H1 (cell line): ENCODE measurements at regions not wholly inside any gene's neighbourhood (a gene's known extent, or its start where the extent isn't known, plus 50 kb on each side); places are given as distances from the start of the nearest gene placed in this dataset.

Source experiments
- CTCF ChIA-PET: fragments of 300-600 bp; sonication (Branson Sonifier 250); formaldehyde crosslinking; loops from one replicate; lab custom pipeline; 2021; ENCODE audit not compliant: partially characterized antibody; lab: Charles Lee
- POLR2A ChIA-PET: fragments of 300-600 bp; sonication (Branson Sonifier 250); formaldehyde crosslinking; loops from one replicate; lab custom pipeline; 2021; ENCODE audit warnings: inconsistent platforms; ENCODE audit not compliant: partially characterized antibody; lab: Charles Lee
- DNase-seq, 2 experiments: peaks; one replicate each; pipeline versions ENCODE4 v3.0.0 to v3.0.0-alpha.2; 2010 to 2022; ENCODE audit warnings: low spot score in 2 of 2, low read depth in 1 of 2, mixed read lengths in 1 of 2
- FAIRE-seq: peaks from 2 replicates; lab custom pipeline; 2011; peaks lifted over from hg19 to GRCh38; lab: Jason Lieb, UNC
- H2AFZ ChIP-seq: 2 replicates; pipeline ENCODE4 v1.8.1; 2012; ENCODE audit warnings: low read length, inconsistent platforms
- H2AK5ac ChIP-seq: 2 replicates; pipeline ENCODE4 v1.6.1; 2013; ENCODE audit warnings: low read depth, low read length
- H2BK120ac ChIP-seq: replicated peaks from 2 replicates; pipeline ENCODE3; 2013; ENCODE audit warnings: low read depth, low read length, inconsistent platforms
- H2BK12ac ChIP-seq: 2 replicates; pipeline ENCODE4 v1.6.1; 2013; ENCODE audit warnings: low read depth, low read length
- H2BK15ac ChIP-seq: 2 replicates; pipeline ENCODE4 v1.6.1; 2013; ENCODE audit warnings: low read length
- H2BK20ac ChIP-seq: 2 replicates; pipeline ENCODE4 v1.6.1; 2013; ENCODE audit warnings: low read length
- H2BK5ac ChIP-seq: 2 replicates; pipeline ENCODE4 v1.6.1; 2013; ENCODE audit warnings: low read depth, low read length
- H3K14ac ChIP-seq: 2 replicates; pipeline ENCODE4 v1.6.1; 2013; ENCODE audit warnings: inconsistent platforms; ENCODE audit not compliant: insufficient read length
- H3K18ac ChIP-seq: 2 replicates; pipeline ENCODE4 v1.6.1; 2013; ENCODE audit warnings: low read length; ENCODE audit errors: extremely low read depth
- H3K23ac ChIP-seq: 2 replicates; pipeline ENCODE4 v1.6.1; 2013; ENCODE audit warnings: inconsistent platforms; ENCODE audit not compliant: insufficient read length
- H3K23me2 ChIP-seq: 2 replicates; pipeline ENCODE4 v1.6.1; 2013; ENCODE audit warnings: low read depth, low read length
- H3K27ac ChIP-seq: 2 replicates; pipeline ENCODE4 v1.6.1; 2011; ENCODE audit warnings: low read depth, low read length, inconsistent platforms
- H3K27me3 ChIP-seq, 4 experiments: replicated peaks in 1 of 4; 1 replicate in 1 of 4; 2 replicates in 3 of 4; pipeline versions ENCODE4 v1.6.1 to v1.8.1; 2011 to 2013; ENCODE audit warnings: low read length in 3 of 4, mild to moderate bottlenecking in 3 of 4, inconsistent platforms in 2 of 4, mixed read lengths in 2 of 4, moderate library complexity in 1 of 4; ENCODE audit not compliant: control insufficient read depth in 3 of 4, insufficient read depth in 3 of 4; ENCODE audit errors: extremely low read depth in 1 of 4
- H3K36me3 ChIP-seq, 4 experiments: 2 replicates each; pipeline versions ENCODE4 v1.6.1 to v1.8.1; 2011 to 2013; ENCODE audit warnings: mild to moderate bottlenecking in 4 of 4, low read length in 3 of 4, moderate library complexity in 2 of 4, control low read depth in 1 of 4, inconsistent platforms in 1 of 4; ENCODE audit not compliant: insufficient read depth in 4 of 4, control insufficient read depth in 2 of 4
- H3K4ac ChIP-seq: replicated peaks from 2 replicates; pipeline ENCODE3; 2013; ENCODE audit warnings: low read length, low read depth, mixed read lengths, inconsistent platforms; ENCODE audit not compliant: insufficient read length
- H3K4me1 ChIP-seq, 4 experiments: replicated peaks in 1 of 4; 1 replicate in 1 of 4; 2 replicates in 3 of 4; pipeline versions ENCODE4 v1.6.1 to v1.8.1; 2011 to 2013; ENCODE audit warnings: low read length in 3 of 4, inconsistent platforms in 2 of 4, mixed read lengths in 1 of 4; ENCODE audit not compliant: insufficient read depth in 4 of 4, control insufficient read depth in 3 of 4
- H3K4me2 ChIP-seq, 2 experiments: 2 replicates each; pipeline versions ENCODE4 v1.6.1 to v1.8.1; 2011 to 2013; ENCODE audit warnings: low read depth in 2 of 2, low read length in 2 of 2, control low read depth in 1 of 2, inconsistent platforms in 1 of 2, mild to moderate bottlenecking in 1 of 2; ENCODE audit not compliant: insufficient read depth in 1 of 2
- H3K4me3 ChIP-seq, 4 experiments: fragments of 200-600, 300-600 bp in 1 of 4; sonication (generic), shearing (Covaris generic), sonication (Bioruptor Twin) in 1 of 4; 2 replicates each; pipeline versions ENCODE4 v1.5.1 to v1.8.1; 2011 to 2016; ENCODE audit warnings: low read length in 4 of 4, low read depth in 3 of 4, control low read depth in 2 of 4, inconsistent platforms in 2 of 4, mild to moderate bottlenecking in 2 of 4, mixed read lengths in 1 of 4, moderate library complexity in 1 of 4; ENCODE audit not compliant: insufficient read depth in 2 of 4; ENCODE audit errors: extremely low read depth in 1 of 4
- H3K56ac ChIP-seq: replicated peaks from 2 replicates; pipeline ENCODE3; 2013; ENCODE audit warnings: low read depth, mild to moderate bottlenecking, mixed read lengths, low read length, inconsistent platforms; ENCODE audit not compliant: insufficient read length
- H3K79me1 ChIP-seq: 2 replicates; pipeline ENCODE4 v1.6.1; 2013; ENCODE audit warnings: low read depth, low read length, control low read depth
- H3K79me2 ChIP-seq, 2 experiments: 2 replicates each; pipeline versions ENCODE4 v1.6.1 to v1.8.1; 2012 to 2013; ENCODE audit warnings: low read length in 2 of 2, mild to moderate bottlenecking in 2 of 2, inconsistent platforms in 1 of 2; ENCODE audit not compliant: insufficient read depth in 2 of 2, control insufficient read depth in 1 of 2
- H3K9ac ChIP-seq, 4 experiments: replicated peaks in 1 of 4; 1 replicate in 1 of 4; 2 replicates in 3 of 4; pipeline versions ENCODE4 v1.6.1 to v1.8.1; 2011 to 2013; ENCODE audit warnings: low read depth in 3 of 4, low read length in 3 of 4, control low read depth in 2 of 4, mild to moderate bottlenecking in 2 of 4, moderate library complexity in 2 of 4, inconsistent platforms in 1 of 4; ENCODE audit errors: extremely low read depth in 1 of 4
- H3K9me3 ChIP-seq, 2 experiments: 2 replicates each; pipeline versions ENCODE4 v1.6.1 to v1.8.1; 2012 to 2013; ENCODE audit warnings: mild to moderate bottlenecking in 2 of 2, moderate library complexity in 2 of 2, control low read depth in 1 of 2, inconsistent platforms in 1 of 2, low read depth in 1 of 2, low read length in 1 of 2, mixed read lengths in 1 of 2; ENCODE audit not compliant: insufficient read depth in 2 of 2
- H4K20me1 ChIP-seq, 2 experiments: replicated peaks in 1 of 2; 2 replicates each; pipeline versions ENCODE3 to v1.8.1; 2011 to 2013; ENCODE audit warnings: inconsistent platforms in 2 of 2, low read length in 2 of 2, mild to moderate bottlenecking in 1 of 2; ENCODE audit not compliant: insufficient read depth in 2 of 2, control insufficient read depth in 1 of 2
- H4K5ac ChIP-seq: 2 replicates; pipeline ENCODE4 v1.6.1; 2013; ENCODE audit warnings: low read length, low read depth, mixed read lengths, inconsistent platforms; ENCODE audit not compliant: insufficient read length
- H4K8ac ChIP-seq: 2 replicates; pipeline ENCODE4 v1.8.0; 2013; ENCODE audit warnings: mild to moderate bottlenecking, moderate library complexity, low read length, inconsistent platforms; ENCODE audit not compliant: insufficient read depth; ENCODE audit errors: extremely low read depth
- H4K91ac ChIP-seq: replicated peaks from 2 replicates; pipeline ENCODE3; 2013; ENCODE audit warnings: low read length, mixed read lengths, inconsistent platforms; ENCODE audit not compliant: insufficient read length
- CBX5 ChIP-seq: fragments of 300-800, 300-1000 bp; sonication (generic); IDR thresholded peaks from 2 replicates; pipeline ENCODE4 v1.7.1; 2016; ENCODE audit warnings: antibody characterized with exemption, low read length, low read depth
- CTBP2 ChIP-seq: IDR thresholded peaks from 2 replicates; pipeline ENCODE4 v1.7.0; 2011; ENCODE audit warnings: borderline replicate concordance, mild to moderate bottlenecking, moderate library complexity, mixed read lengths, low read length; ENCODE audit not compliant: insufficient read depth, insufficient read length
- GTF2F1 ChIP-seq: IDR thresholded peaks from 2 replicates; pipeline ENCODE4 v1.6.1; 2012; ENCODE audit warnings: low read depth, low read length, improper control_type of control experiment, borderline replicate concordance
- WGBS, 2 experiments: shearing (Covaris generic) in 1 of 2; methylation state at CpG; one replicate each; pipeline versions ENCODE4 v1.1.6 to v1.1.7; 2013 to 2015; ENCODE audit warnings: low lambda C conversion rate in 2 of 2, mixed read lengths in 2 of 2, inconsistent platforms in 1 of 2, low coverage in 1 of 2, missing lambda C conversion rate in 1 of 2; ENCODE audit not compliant: insufficient replicate concordance in 2 of 2, insufficient coverage in 1 of 2, insufficient read length in 1 of 2; ENCODE audit errors: extremely low coverage in 1 of 2, missing lambda C conversion rate in 1 of 2; 5-methylcytosine and 5-hydroxymethylcytosine counted together

DNA sequence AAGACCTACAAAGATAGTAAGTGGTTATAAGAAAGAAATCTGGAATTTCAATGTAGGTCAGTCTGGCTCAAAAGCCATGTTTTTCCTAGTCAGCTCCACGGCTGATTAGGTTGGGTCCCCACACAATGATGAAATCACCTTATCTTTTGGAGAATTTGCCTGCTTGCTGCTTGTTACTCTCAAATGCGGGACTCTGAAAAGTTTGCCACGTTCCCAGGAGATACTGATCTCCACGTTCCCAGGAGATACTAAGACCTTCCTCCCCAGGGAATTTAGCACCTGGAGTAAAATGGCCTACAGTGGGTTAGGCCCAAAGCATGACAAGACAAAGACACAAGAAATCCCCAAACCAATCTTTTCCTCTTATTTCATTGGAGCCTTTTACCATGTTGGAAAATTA is 449.6 kb downstream of the TNS1 start:
- H4K5ac ChIP-seq = no peak overlapping the region
- H3K36me3 ChIP-seq = no peaks in the 10 kb centered on the region
- no peak overlapping the region for H3K4me3 ChIP-seq
- no peaks in the 10 kb centered on the region for H3K79me2 ChIP-seq
- no peak overlapping the region for H2AFZ ChIP-seq
- FAIRE-seq (no peak), DNase-seq (no peak)
- CTCF ChIA-PET = interaction anchor here (0.7 to 1.0 kb wide), 3 partner anchors 97 to 866 kb away, joined by 3 to 5 read pairs (median 3); no protein-coding TSS in a partner anchor
- no peak overlapping the region for H3K56ac ChIP-seq
- no peak overlapping the region for H3K9ac ChIP-seq
- H3K23ac ChIP-seq = no peak overlapping the region
- no peak overlapping the region for H3K4ac ChIP-seq
- no peak overlapping the region for H4K91ac ChIP-seq
- no peaks in the 10 kb centered on the region for H3K27me3 ChIP-seq
- no peaks in the 10 kb centered on the region for H3K79me1 ChIP-seq
- no peak overlapping the region for H2AK5ac ChIP-seq
- POLR2A ChIA-PET = no interaction called here
- H3K4me1 ChIP-seq = peaks cover 2 to 17% (median 8%) of the 10 kb centered on the region in 4 experiments; a peak in 5 of 7 replicates
- no peaks in the 10 kb centered on the region for H3K23me2 ChIP-seq
- 93% methylated on average over 4 of the region's 4 CpGs; no CpG with 5 or more reads in 1 of the 2 experiments for WGBS, 2 experiments
- H4K20me1 ChIP-seq = no peaks in the 10 kb centered on the region
- no peak for TF ChIP-seq GTF2F1
- no peak for TF ChIP-seq CTBP2
- no peak for TF ChIP-seq CBX5
- no peak overlapping the region for H3K18ac ChIP-seq
- H2BK5ac ChIP-seq = no peak overlapping the region
- no peak overlapping the region for H2BK120ac ChIP-seq
- H3K9me3 ChIP-seq = no peaks in the 10 kb centered on the region
- H3K4me2 ChIP-seq = no peak overlapping the region
- no peak overlapping the region for H3K27ac ChIP-seq
- no peak overlapping the region for H4K8ac ChIP-seq
- no peak overlapping the region for H3K14ac ChIP-seq
- H2BK15ac ChIP-seq = no peak overlapping the region
- 0 out of 2 replicates have a peak overlapping the region, but pooled peaks have one; percentile 19 for H2BK12ac ChIP-seq
- no peak overlapping the region for H2BK20ac ChIP-seq
